Endometrium (tissue), 2 donors: ENCODE measurements at regions not wholly inside any gene's neighbourhood (a gene's known extent, or its start where the extent isn't known, plus 50 kb on each side); places are given as distances from the start of the nearest gene placed in this dataset.
A peak's percentile ranks its signal among the peaks of the same experiment; 100 is the strongest.
"Not testable (repeated sequence)": the region's sequence is repeated elsewhere in the genome, so short reads cannot be mapped to it uniquely, and the experiment has no call there.

Experiments used
- FAIRE-seq: peaks from 2 replicates; lab custom pipeline; 2012; peaks lifted over from hg19 to GRCh38; lab: Jason Lieb, UNC
- donor health status: control.
- donor health status: control.

GRCh38 chr22:49413146-49413545 lies 414.5 kb downstream of the BRD1 start:
- FAIRE-seq = no peak

- no peak for FAIRE-seq
Observed at GRCh38 chr22:49412236-49412635, 415.4 kb downstream of the BRD1 start.

- FAIRE-seq = no peak
Observed at GRCh38 chr22:49411236-49411635, 416.4 kb downstream of the BRD1 start.

- FAIRE-seq = no peak
Observed at GRCh38 chr22:49408102-49408836, 419.4 kb downstream of the BRD1 start.

GRCh38 chr22:49406879-49407587 lies 420.6 kb downstream of the BRD1 start:
- no peak for FAIRE-seq

- FAIRE-seq = no peak
Observed at GRCh38 chr22:49406047-49406650, 421.5 kb downstream of the BRD1 start.

- FAIRE-seq = no peak
Observed at GRCh38 chr22:49405590-49405989, 422.1 kb downstream of the BRD1 start.

GRCh38 chr22:49404576-49405241 lies 423.0 kb downstream of the BRD1 start:
- no peak for FAIRE-seq

GRCh38 chr22:49404020-49404419 lies 423.7 kb downstream of the BRD1 start:
- no peak for FAIRE-seq

GRCh38 chr22:49403102-49403501 lies 424.6 kb downstream of the BRD1 start:
- no peak for FAIRE-seq

- FAIRE-seq = no peak
Observed at GRCh38 chr22:49402169-49402568, 425.5 kb downstream of the BRD1 start.

- no peak for FAIRE-seq
Observed at GRCh38 chr22:49400941-49401598, 426.6 kb downstream of the BRD1 start.

GRCh38 chr22:49400136-49400940 lies 427.3 kb downstream of the BRD1 start:
- peak; percentile 89 for FAIRE-seq

GRCh38 chr22:49398646-49399045 lies 429.0 kb downstream of the BRD1 start:
- no peak for FAIRE-seq

- no peak for FAIRE-seq
Observed at GRCh38 chr22:49398115-49398514, 429.6 kb downstream of the BRD1 start.

GRCh38 chr22:49396817-49397216 lies 430.9 kb downstream of the BRD1 start:
- FAIRE-seq = no peak

- no peak for FAIRE-seq
Observed at GRCh38 chr22:49395617-49396016, 432.1 kb downstream of the BRD1 start.

- not testable (repeated sequence) for FAIRE-seq
Observed at GRCh38 chr22:49395062-49395461, 432.6 kb downstream of the BRD1 start.

- FAIRE-seq = no peak
Observed at GRCh38 chr22:49394116-49394785, 433.4 kb downstream of the BRD1 start.

- FAIRE-seq = no peak
Observed at GRCh38 chr22:49393526-49393925, 434.1 kb downstream of the BRD1 start.
